HG03196 (cell line): ENCODE measurements at regions not wholly inside any gene's neighbourhood (a gene's known extent, or its start where the extent isn't known, plus 50 kb on each side); places are given as distances from the start of the nearest gene placed in this dataset.
"Not testable (repeated sequence)": the region's sequence is repeated elsewhere in the genome, so short reads cannot be mapped to it uniquely, and the experiment has no call there.

ENCODE experiments used
- ATAC-seq: cut with Tn5 transposase; IDR thresholded peaks from one replicate; pipeline ENCODE4 v1.9.1; 2021; ENCODE audit not compliant: unreplicated experiment

DNA sequence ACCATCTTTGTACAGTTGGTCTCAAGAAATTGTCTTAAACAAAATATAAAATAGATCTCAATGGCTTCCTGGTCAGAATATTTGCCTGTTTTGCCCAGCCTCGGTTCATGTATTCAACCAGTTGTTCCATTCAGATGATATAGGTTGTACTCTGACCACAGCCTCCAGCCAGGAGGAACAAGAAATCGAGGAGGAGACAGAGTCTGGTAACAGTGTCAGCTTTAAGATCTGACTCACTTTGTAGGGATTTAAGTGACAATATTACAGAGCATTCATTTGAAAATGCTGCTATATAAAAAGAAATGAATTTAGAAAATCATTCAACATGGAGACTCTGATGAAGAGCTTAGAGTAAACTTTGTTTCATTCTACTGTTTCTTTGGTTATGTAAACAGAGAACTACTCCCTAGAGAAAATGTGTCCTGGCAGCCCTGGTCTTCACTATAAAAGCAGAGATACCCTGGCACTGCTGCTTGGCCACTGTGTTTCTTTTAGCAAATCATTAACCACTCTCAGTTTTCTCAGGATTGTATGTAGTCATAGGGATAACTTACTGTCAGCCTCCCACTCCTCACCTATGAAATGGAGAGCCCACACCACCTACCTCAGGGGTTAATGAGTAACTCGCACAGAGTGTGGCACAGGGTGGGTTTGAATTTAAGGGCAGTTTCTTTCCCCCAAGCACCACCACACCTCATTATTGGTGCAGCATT, 53.5 kb downstream of the PAGE2 start:
- ATAC-seq, result no peak

DNA sequence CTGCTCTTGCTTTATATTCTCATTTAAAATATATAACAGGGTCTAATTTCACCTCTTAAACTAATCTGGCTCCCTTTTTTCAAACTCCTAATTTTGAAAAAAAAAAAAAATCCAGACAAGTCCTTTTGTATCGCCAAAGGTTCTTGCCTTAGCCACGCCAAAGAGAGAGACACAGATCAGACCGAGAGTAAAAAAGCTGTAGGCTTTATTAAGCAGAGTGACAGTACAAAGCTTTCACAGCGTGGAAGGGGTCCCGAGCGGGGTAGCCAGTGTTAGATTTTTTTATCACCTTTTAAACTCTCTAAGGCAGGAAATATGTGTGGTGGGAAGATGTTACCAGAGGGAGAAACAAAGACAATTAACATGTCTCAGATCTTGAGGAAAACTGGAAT, 54.1 kb downstream of the PAGE2 start:
- no peak for ATAC-seq

DNA sequence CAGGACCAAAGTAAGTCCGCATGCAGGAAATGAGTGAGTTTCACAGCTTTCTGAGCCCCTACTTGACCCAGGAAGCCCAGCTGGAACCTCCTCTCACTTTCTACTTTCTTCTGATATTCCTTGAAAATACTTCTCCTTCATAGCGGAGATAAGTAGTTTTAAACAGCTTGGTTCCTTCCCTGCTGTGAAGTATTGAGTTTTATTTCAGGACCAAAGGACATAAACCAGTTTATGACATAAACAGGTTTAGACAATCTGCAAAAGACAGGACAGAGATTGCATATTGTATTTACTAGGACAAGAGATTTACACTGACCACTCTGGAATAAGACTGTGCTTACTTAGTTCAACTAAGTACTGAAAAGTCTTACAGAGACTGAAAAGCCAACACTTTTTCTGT, 54.8 kb downstream of the PAGE2 start:
- no peak for ATAC-seq

DNA sequence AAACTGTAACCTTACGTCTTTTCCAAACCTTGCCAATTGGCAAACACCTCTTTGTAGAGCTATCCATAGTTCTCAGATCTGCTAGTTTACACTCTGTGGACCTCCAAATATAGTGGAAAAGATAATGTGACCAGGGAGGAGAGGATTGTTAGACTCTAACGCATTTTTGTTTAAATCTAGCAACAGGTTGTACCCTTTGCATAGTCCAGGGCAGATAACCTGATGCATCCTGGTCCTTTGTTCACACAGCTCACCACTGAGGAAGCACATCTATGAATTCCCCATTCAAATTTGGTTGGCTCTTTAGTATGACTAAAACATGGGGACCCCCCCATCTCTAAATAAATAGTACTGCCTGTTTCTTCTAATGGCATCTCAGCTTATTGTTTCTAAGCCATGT, 55.9 kb downstream of the PAGE2 start:
- ATAC-seq, result no peak

DNA sequence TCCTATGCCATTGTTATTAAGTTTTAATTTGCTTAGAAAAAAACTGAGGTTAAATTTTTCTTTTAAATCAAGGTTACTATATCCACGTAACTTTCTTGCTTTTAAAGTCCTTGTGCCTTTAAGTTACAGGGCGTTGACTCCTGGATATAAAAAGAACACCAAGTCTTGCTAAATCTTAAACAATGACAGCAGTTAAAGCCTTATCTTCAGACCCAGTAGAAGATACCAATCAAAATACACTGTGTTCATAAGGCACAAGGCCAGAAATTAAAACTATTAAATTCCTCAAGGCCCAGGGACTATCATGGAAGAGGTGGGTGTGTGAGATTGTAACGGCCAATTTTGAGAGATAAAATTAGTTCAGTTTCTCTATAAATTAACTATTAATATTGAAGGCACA, 60.4 kb downstream of the PAGE2 start:
- no peak for ATAC-seq

DNA sequence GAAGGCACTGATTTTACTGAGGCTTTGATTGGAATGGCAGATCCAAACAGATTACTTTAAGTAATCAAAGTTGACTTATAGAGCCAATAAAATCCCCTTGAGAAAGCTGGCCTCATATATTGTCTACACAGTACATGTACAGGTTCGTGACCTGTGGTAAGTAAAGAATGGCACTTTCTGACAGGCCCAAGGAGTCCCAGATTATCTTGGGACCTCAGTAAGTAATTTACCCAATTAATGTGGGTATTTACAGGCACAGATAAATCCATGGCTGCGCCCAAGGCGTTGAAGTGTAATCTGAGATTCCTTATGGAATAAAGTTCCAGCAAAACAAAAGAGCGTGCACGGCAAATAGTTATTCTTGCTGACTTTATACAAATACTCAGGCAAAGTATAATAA, 62.4 kb downstream of the PAGE2 start:
- no peak for ATAC-seq

DNA sequence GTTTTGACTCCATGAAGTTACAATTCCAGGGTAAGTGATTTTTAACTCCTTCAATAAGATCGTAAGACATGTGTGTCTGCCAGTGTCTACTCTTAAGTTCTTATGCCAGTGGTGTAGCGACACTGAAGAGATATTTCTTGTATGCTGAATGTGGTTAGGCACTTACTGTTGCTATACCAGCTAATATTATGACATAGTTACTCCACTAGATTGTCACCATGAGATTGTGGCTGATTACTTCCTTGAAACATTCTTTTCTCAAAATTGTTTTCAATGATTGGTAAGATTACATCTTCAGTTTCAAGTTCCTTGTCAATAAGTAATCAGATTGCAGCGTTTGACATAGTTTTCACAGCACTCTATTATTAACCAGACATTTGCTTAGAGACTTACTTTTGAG, 60.6 kb upstream of the PAGE5 start:
- no peak for ATAC-seq

DNA sequence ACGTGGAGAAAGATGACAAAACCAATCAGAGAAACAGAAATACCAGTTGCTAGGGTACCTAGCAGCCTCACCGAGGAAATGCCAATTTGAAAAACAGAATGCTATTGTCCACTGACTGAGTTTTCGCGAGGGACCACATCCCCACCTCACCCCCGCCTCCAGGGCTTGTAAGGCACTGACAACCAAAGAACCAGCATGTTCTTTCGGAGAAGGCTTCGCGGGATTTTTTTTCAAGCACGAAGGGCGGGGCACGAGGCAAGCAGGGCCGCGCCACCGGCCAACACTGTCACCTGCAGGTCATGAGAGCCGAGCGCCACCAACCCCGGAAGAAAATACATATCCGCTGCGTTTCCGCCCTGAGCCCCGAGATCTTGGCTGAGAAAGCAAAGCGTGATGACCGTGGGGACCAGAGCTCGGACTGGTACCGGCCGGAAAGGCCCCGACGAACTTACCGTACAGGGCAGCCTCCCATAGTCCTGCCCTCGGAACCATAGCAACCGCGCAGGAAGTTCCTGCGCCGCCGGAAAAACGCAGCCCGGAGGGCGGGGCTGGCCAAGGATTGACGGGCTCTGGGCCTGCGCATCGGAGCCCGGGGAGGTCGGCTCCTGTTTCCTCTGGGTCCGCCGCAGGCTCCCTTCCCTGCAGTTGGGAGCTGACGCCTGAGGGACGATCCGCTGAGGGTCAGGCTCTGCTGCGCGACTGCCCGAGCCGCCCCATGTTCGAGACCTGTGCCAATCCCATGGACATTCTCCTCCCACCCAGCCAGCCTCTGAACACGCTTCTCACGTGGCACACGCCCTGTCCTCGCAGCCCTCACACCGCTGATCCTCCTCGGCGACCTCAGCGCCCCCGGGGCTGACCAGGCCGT, 59.2 kb upstream of the PAGE5 start:
- peak; percentile 94 for ATAC-seq

DNA sequence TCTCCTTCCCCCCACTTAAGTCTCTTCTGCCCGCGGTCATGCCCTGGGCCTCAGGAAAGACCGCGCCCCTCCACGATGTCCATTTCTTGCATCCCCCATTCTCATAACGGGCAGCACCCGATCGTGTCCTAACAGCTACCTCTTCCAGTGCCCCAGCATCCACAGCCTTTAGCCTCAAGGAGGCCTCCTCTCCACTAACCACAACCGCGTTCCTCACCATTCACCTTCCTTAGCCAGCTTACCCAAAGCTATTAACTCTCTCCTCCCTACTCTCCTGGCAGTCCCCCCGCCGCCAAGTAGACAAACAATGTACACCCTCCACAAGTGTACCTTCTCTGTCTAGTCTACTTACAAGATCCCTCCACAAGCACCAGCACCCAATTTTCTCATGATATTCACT, 58.6 kb upstream of the PAGE5 start:
- ATAC-seq, result no peak

DNA sequence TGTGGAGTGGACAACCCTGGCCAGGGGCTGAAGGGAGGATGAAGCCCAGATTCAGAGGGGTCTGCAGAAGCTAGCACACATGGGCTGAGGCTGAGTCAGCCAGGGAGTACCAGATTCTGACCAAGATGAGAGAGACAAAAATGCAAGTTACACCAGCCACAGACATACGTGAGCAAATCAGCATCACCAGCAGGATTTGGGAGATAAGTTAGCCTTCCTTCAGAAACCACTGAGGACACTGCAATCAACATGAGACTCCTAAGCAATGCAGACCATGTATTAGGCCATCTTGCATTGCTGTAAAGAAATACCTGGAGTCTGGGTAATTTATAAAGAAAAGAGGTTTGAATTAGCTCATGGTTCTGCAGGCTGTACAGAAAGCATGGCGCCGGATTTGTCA, 57.0 kb upstream of the PAGE5 start:
- ATAC-seq, result no peak

DNA sequence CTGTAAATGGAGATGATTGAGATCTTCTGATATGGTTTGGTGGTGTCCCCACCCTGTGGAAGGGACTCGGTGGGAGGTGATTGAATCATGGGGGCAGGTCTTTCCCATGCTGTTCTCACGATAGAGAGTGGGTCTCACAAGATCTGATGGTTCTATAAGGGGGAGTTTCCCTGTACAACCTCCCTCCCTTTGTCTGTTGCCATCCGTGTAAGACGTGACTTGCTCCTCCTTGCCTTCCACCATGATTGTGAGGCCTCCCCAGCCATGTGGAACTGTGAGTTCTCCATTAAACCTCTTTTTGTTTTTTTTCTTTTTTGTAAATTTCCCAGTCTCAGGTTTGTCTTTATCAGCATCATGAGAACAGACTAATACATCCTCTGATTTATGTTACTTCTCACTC, 55.1 kb upstream of the PAGE5 start:
- not testable (repeated sequence) for ATAC-seq

DNA sequence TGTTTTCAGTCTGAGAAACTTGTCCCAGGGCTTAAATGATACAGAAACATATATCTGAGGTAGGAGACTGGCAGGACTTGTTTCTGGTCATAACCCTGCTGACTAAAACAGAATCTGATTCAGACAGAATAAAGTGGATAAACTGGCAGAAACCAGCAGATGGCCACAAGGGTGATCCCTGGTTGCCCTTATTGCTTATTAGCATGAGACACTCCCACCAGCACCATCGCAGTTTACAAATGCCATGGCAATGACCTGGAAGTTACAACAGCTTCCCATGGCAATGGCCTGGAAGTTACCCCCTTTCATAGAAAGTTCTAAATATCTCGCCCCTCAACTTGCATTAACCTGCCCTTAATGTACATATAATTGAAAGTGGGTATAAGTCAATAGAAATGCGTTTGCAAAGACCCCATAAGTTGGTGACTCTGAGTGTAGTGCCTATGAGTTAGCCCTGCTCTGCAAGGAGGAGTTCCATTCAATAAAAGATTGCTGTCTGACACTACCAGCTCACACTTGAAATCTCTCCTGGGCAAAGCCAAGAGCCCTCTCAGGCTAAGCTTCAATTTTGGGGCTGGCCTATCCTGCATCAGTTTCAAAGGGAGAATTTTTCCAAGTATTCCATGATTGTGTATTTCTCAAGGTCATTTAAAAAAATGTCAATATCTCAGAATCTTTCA, 52.9 kb upstream of the PAGE5 start:
- ATAC-seq, result no peak

DNA sequence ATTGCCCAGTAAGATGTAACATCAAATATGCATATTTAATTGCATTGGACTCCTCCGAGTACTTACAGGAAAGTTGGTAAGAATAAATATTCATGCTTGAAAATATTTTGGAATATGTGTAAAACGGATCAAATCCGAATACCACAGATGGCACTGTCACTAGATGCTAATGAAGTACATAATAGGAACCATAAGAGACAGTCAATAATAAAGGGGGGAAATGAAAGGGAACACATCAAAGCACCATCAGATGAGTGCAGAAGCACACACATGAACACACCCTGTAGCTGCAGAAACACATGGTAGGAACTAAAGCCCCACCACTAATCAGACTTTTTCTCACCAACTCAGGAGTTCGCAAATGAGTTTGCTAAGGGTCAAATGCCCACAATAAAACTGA, 52.2 kb upstream of the PAGE5 start:
- no peak for ATAC-seq

DNA sequence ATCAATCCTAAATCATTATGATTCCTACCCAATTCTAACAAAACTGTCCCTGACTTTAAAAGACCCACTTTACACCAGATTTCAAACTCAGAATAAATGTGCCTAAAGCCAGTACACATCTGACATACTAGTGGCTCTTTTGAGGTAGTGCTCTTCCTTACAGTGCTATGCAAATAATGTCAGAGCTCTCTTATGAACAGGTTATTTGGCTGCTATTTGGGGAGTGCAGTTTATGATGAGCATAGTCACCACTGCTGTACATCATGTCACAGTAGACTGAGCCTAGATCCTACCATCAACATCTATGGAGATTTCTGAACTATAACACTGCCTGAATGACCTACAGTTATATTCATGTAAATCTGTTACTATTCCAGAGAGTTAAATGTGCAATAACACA, 50.4 kb upstream of the PAGE5 start:
- ATAC-seq, result no peak
